ENCODE measurements at regions not wholly inside any gene's neighbourhood (a gene's known extent, or its start where the extent isn't known, plus 50 kb on each side); places are given as distances from the start of the nearest gene placed in this dataset.

DNA sequence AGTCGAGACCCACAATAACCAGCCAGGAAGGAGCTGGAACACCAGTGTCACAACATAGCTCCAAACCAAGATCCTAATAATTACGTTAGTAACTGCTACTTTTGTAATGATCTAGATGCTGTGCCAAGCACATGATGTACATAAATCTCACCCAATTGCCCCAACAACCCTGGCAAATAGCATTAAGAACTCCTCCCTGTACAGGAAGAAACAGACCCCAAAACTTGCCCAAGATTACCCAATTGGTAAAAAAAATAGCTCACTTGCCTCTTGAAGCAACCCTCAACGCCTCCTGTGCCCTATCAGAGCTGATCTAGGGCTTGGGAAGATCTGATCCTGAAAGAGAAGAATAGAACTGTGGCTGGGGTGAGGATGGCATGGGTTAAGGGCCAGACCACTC, 628.7 kb upstream of the AUTS2 start (continued):
- no peak for TF ChIP-seq NR2F2 (IDR thresholded peaks at IDR 0.05)
- no peak for TF ChIP-seq RXRA (IDR thresholded peaks at IDR 0.05)
- TF ChIP-seq TAF1 (conservative IDR thresholded peaks at IDR 0.05) = no peak

DNA sequence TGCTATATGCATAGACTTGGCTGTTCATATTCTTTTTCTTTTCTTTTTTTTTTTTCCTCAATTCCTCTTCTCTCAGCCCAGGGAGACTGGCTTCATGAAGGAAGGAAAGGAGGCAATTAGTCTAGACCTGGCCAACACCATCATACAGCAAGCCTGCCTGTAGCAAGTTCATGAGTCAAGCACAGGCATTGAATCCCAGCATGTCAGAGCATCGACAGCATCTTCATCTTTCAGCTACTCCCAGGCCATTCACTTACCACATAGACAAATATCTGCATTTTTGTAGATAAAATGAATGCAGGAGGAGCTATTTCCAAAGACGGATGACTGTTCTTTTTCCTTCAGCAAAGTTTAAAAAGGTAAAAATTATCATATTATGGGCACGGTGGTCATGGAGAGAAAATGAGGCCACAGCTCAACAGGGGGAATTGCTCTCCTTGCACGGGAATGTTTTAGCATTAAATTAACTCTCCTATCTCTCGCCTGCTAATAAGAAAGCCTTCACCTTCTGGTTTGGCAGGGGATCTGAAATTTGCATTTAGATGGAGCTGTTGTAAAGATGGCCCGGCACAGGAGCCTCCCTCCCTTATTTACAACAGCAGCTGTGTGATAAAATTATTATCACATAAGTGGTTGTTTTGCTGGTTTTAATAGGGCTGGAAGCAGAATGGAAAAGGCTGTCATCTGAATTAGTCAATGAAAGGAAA, 626.5 kb upstream of the AUTS2 start:
- H3K36me3 ChIP-seq (ENCODE audit: control insufficient read depth in 4 of 4, insufficient read depth in 3 of 4, low read depth in 1 of 4, low read length in 3 of 4) = no peaks in the 10 kb centered on the region
- 52% methylated on average over 6 of the region's 6 CpGs for WGBS

More for the DNA sequence above, 626.5 kb upstream of the AUTS2 start:
- Histone ChIP-seq H3K27me3 (ENCODE audit: control insufficient read depth in 4 of 4, insufficient read depth in 4 of 4, low read length in 3 of 4) (peaks cover 0 to 4% (median 0%) of the 10 kb centered on the region in 4 donors), H3K4me1 (ENCODE audit: control insufficient read depth in 4 of 4, insufficient read depth in 4 of 4, low read length in 3 of 4) (no peaks in the 10 kb centered on the region), H3K9ac (ENCODE audit: low read depth in 1 of 2, low read length in 2 of 2) (no peak overlapping the region), H3K27ac (ENCODE audit: low read depth in 1 of 2, low read length in 2 of 2) (no peak overlapping the region), H3K4me3 (ENCODE audit: low read depth in 1 of 3, low read length in 3 of 3) (no peak overlapping the region), H3K9me3 (ENCODE audit: control insufficient read depth in 4 of 4, low read length in 3 of 4) (peaks cover 0 to 2% (median under 1%) of the 10 kb centered on the region in 4 donors)
- no peak for DNase-seq (ENCODE audit: low spot score)
- TF ChIP-seq, protein P1, sequence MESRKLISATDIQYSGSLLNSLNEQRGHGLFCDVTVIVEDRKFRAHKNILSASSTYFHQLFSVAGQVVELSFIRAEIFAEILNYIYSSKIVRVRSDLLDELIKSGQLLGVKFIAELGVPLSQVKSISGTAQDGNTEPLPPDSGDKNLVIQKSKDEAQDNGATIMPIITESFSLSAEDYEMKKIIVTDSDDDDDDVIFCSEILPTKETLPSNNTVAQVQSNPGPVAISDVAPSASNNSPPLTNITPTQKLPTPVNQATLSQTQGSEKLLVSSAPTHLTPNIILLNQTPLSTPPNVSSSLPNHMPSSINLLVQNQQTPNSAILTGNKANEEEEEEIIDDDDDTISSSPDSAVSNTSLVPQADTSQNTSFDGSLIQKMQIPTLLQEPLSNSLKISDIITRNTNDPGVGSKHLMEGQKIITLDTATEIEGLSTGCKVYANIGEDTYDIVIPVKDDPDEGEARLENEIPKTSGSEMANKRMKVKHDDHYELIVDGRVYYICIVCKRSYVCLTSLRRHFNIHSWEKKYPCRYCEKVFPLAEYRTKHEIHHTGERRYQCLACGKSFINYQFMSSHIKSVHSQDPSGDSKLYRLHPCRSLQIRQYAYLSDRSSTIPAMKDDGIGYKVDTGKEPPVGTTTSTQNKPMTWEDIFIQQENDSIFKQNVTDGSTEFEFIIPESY (IDR thresholded peaks at IDR 0.05) = no peak
- TF ChIP-seq HNF4G (IDR thresholded peaks at IDR 0.05) = no peak
- TF ChIP-seq, protein P2, sequence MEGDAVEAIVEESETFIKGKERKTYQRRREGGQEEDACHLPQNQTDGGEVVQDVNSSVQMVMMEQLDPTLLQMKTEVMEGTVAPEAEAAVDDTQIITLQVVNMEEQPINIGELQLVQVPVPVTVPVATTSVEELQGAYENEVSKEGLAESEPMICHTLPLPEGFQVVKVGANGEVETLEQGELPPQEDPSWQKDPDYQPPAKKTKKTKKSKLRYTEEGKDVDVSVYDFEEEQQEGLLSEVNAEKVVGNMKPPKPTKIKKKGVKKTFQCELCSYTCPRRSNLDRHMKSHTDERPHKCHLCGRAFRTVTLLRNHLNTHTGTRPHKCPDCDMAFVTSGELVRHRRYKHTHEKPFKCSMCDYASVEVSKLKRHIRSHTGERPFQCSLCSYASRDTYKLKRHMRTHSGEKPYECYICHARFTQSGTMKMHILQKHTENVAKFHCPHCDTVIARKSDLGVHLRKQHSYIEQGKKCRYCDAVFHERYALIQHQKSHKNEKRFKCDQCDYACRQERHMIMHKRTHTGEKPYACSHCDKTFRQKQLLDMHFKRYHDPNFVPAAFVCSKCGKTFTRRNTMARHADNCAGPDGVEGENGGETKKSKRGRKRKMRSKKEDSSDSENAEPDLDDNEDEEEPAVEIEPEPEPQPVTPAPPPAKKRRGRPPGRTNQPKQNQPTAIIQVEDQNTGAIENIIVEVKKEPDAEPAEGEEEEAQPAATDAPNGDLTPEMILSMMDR (IDR thresholded peaks at IDR 0.05; ENCODE audit: low read depth, low read length, missing input control) = no peak
- no peak for TF ChIP-seq GABPA (IDR thresholded peaks at IDR 0.05 in 1 of 2, conservative IDR thresholded peaks at IDR 0.05 in 1 of 2)
- TF ChIP-seq RXRA (IDR thresholded peaks at IDR 0.05) = no peak
- no peak for TF ChIP-seq YY1 (IDR thresholded peaks at IDR 0.05)
- TF ChIP-seq, protein P3, sequence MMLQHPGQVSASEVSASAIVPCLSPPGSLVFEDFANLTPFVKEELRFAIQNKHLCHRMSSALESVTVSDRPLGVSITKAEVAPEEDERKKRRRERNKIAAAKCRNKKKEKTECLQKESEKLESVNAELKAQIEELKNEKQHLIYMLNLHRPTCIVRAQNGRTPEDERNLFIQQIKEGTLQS (IDR thresholded peaks at IDR 0.05) = no peak
- TF ChIP-seq EGR1 (IDR thresholded peaks at IDR 0.05; ENCODE audit: low read depth in 2 of 2) = no peak
- no peak for TF ChIP-seq HNF4A (conservative IDR thresholded peaks at IDR 0.05)
- TF ChIP-seq, protein P4, sequence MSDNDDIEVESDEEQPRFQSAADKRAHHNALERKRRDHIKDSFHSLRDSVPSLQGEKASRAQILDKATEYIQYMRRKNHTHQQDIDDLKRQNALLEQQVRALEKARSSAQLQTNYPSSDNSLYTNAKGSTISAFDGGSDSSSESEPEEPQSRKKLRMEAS (IDR thresholded peaks at IDR 0.05) = no peak
- TF ChIP-seq, protein P5, sequence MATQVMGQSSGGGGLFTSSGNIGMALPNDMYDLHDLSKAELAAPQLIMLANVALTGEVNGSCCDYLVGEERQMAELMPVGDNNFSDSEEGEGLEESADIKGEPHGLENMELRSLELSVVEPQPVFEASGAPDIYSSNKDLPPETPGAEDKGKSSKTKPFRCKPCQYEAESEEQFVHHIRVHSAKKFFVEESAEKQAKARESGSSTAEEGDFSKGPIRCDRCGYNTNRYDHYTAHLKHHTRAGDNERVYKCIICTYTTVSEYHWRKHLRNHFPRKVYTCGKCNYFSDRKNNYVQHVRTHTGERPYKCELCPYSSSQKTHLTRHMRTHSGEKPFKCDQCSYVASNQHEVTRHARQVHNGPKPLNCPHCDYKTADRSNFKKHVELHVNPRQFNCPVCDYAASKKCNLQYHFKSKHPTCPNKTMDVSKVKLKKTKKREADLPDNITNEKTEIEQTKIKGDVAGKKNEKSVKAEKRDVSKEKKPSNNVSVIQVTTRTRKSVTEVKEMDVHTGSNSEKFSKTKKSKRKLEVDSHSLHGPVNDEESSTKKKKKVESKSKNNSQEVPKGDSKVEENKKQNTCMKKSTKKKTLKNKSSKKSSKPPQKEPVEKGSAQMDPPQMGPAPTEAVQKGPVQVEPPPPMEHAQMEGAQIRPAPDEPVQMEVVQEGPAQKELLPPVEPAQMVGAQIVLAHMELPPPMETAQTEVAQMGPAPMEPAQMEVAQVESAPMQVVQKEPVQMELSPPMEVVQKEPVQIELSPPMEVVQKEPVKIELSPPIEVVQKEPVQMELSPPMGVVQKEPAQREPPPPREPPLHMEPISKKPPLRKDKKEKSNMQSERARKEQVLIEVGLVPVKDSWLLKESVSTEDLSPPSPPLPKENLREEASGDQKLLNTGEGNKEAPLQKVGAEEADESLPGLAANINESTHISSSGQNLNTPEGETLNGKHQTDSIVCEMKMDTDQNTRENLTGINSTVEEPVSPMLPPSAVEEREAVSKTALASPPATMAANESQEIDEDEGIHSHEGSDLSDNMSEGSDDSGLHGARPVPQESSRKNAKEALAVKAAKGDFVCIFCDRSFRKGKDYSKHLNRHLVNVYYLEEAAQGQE (IDR thresholded peaks at IDR 0.05) = no peak
